GM13976 (cell line): ENCODE measurements at regions not wholly inside any gene's neighbourhood (a gene's known extent, or its start where the extent isn't known, plus 50 kb on each side); places are given as distances from the start of the nearest gene placed in this dataset.

Experiments
- DNase-seq: peaks from one replicate; pipeline ENCODE4 v3.0.0; 2012; ENCODE audit warnings: low spot score
- in situ Hi-C: fragments of 300-500 bp; cut with MboI; formaldehyde crosslinking; loops from one replicate; pipeline ENCODE4 v1.12.0; 2022; ENCODE audit warnings: low sequenced_read_pairs, mixed read lengths, inconsistent platforms; ENCODE audit not compliant: unreplicated experiment
- TF ChIP-seq, protein P1 (sequence below): IDR thresholded peaks from 2 replicates; pipeline ENCODE4 v1.5.1; 2012; ENCODE audit warnings: borderline replicate concordance, mild to moderate bottlenecking; ENCODE audit not compliant: insufficient read depth; ENCODE audit errors: extremely low read depth, missing control alignments, control extremely low read depth

DNA sequence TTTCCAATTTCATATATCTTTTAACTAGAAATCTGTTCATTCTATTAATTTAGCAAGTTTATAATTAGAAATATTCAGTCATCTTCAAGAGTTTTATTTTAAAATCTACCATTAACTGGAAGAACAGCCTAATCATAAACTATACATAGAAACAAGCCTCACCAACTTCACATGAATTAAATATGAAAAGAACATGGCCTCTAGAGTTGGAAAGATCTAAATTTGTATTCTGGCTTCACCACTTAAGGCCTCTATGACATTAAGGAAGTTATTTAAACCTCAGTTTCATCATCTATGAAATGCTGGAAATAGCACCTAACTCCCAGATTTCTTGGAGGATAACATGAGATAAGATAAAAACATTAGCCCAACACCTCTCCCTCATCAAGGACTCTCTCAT lies 51.4 kb upstream of the SCN7A start:
- TF ChIP-seq, protein P1, sequence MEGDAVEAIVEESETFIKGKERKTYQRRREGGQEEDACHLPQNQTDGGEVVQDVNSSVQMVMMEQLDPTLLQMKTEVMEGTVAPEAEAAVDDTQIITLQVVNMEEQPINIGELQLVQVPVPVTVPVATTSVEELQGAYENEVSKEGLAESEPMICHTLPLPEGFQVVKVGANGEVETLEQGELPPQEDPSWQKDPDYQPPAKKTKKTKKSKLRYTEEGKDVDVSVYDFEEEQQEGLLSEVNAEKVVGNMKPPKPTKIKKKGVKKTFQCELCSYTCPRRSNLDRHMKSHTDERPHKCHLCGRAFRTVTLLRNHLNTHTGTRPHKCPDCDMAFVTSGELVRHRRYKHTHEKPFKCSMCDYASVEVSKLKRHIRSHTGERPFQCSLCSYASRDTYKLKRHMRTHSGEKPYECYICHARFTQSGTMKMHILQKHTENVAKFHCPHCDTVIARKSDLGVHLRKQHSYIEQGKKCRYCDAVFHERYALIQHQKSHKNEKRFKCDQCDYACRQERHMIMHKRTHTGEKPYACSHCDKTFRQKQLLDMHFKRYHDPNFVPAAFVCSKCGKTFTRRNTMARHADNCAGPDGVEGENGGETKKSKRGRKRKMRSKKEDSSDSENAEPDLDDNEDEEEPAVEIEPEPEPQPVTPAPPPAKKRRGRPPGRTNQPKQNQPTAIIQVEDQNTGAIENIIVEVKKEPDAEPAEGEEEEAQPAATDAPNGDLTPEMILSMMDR, result no peak
- DNase-seq, result no peak
- in situ Hi-C loops, result loop anchor here (25.0 kb wide), 2 partner anchors 667 to 1567 kb away; no protein-coding TSS in a partner anchor
